ENCODE measurements at regions not wholly inside any gene's neighbourhood (a gene's known extent, or its start where the extent isn't known, plus 50 kb on each side); places are given as distances from the start of the nearest gene placed in this dataset.
"Not testable (repeated sequence)": the region's sequence is repeated elsewhere in the genome, so short reads cannot be mapped to it uniquely, and the experiment has no call there.

GRCh38 chr1:29758781-29759499, 522.6 kb downstream of the PTPRU start:
- no peak for DNase-seq (ENCODE audit: extremely low read depth, low read depth)

GRCh38 chr1:29757866-29758780, 521.8 kb downstream of the PTPRU start:
- DNase-seq (ENCODE audit: extremely low read depth, low read depth) = no peak

DNA sequence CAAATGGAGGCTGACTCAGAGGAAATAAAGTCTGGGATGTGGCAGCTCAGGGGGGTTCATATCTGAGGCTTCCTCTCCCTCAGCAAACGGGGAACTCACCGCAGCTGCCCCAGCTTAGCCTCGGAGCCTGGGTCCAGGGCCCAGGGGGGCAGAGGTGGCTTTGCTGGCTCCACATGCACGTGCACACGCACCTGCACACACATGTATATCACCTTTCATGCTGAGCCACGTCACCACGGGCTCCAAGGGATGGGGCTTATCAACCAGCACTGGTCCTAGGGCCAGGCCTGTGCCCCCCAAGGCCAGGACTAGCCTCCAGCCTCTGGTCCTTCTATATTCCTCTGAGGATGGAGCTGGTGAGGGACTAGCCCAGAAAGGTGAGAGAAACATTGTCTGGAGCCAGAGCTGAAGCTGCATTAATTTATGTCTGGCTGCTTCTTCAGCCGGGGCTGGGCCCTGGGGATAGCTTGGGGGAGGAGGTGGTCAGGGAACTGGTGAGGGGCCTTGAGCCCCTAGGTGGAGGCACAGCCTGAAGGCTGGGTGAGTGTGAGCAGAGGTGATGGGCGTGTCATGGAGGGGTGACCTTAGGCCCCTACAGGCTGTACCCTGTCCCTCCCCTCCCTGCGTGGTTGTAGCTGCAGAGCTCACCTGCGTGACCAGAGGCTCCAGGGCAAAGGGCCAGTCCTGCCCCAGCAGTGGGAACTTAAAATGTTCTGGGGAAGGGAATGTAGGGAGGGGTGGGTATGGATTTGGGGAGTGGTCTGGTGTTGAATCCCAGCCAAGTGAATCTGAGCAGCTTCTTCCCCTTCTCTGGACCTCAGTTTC, 520.8 kb downstream of the PTPRU start:
- DNase-seq (ENCODE audit: extremely low read depth, low read depth) = no peak

DNA sequence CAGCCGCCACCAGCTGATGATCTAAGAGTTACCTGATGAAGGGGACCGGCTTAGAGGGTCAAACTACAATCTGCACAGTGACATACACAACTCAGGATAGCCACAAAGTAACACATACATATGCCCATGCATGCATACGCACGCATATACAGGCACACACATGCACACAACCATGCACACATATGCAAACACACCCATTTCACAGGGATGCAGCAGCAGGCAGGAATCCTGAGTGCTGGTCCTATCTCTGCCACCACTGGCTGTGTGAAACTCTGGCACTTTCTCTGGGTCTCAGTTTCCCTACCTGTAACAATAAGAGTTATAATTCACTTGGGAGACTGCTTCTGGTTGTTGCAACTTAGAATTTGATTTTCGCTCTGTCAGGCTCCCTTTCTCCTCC, 520.2 kb downstream of the PTPRU start:
- DNase-seq (ENCODE audit: extremely low read depth, low read depth) = no peak

DNA sequence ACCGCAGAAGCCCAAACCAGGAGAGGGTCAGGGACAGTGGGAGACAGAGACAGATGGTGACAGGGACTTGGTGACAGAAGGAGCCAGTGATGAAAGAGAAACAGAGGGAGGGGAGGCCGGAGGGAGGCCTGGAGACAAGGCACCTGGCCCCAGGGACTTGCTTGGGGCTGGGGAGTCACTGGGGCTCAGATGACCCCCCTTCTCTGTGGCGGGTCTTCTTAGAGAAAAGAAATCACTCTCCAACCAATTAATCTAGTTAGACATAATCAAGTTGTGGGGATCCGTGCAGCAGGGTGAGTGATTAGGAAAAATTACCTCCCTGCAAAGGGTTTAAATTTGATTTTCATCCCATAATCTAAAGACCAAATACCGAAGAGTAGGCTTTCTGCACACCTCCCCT, 519.8 kb downstream of the PTPRU start:
- no peak for DNase-seq (ENCODE audit: extremely low read depth, low read depth)

DNA sequence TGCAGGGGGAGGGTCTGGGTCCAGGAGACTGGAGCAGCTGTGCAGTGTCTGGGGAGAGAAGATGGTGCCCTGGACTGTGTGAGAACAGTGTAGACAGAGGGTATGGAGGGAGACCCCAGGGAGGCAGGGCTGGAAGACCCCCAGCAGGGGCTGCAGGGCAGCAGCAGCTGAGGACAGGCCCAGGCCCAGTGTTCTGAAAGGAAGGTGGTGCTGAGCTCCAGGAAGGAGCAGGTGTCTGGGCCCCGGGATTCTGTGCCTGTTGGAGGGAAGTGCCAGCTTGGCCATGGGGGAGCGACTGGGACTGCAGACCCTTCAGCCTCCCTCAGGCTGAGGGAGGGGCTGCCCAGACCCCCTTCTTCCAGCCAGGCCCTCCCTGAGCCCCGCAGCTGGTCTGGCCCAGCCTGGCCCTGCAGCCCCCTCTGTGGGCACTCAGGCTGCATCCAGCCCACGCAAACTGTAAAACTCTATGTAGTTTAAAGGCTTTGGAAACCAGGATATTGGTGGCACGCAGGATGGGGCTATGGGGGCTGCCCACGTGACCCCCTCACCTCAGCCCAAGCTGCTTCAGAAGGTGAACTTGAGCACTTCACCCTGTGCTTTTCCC, 519.2 kb downstream of the PTPRU start:
- DNase-seq (ENCODE audit: extremely low read depth, low read depth) = not testable (repeated sequence)

DNA sequence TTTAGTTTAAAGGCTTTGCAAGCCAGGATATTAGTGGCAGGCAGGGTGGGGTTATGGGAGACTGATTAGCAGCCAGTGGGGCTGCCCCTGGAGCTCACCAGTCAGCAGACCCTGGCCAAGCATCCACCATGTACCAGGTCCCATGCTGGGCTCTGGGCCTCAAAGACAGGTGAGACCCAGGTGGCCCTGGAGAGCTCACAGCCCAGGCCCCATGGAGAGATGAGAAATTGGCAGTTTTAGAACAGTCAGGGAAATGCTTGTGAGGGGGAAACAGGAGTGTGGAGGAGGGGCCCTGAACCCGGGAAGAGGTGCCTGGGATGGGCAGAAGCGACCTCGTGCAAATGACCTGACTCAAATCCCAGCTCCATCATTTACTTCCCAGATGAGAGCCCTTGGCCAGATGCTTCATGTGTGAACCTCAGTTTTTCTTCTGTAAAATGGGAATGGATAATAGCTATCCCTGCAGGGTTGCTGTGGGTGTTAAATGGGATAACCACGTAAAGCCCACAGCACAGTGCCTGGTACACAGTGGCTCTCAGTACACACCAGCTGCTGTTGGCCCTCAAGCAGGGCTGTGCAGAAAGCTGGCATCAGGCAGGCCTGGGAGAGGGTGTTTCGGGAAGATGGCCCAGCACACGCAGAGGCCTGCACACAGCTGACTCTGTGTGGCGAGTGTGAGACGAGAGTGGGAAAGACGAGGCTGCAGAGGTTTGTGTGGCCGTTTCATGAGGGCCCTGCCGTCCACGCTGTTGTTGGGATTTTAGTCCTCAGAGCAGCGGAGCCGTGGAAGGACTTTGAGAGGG, 518.5 kb downstream of the PTPRU start:
- DNase-seq (ENCODE audit: extremely low read depth, low read depth) = no peak

- DNase-seq (ENCODE audit: extremely low read depth, low read depth) = no peak
Measured at GRCh38 chr1:29753771-29754572, 517.6 kb downstream of the PTPRU start.

- no peak for DNase-seq (ENCODE audit: extremely low read depth, low read depth)
Measured at GRCh38 chr1:29753244-29753643, 516.9 kb downstream of the PTPRU start.

DNA sequence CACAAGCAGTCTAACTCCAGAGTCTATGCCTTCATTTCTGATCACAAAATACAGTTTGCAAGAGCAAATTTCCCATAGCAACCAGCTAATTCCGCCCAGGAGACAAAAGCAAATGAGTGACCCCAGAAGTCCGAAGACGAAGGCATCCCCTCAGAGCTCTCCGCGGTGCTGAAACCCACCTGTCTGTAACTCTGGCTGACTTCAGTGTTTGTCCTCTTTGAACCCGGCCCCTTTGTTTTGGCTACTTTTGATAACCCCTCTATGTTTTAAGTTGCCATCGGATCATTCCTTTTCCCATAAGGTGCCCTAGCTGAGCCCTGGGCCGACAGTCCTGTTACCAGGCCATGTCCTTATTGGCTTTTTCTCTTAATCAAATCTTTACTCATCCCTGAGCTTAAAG, 515.8 kb downstream of the PTPRU start:
- no peak for DNase-seq (ENCODE audit: extremely low read depth, low read depth)

DNA sequence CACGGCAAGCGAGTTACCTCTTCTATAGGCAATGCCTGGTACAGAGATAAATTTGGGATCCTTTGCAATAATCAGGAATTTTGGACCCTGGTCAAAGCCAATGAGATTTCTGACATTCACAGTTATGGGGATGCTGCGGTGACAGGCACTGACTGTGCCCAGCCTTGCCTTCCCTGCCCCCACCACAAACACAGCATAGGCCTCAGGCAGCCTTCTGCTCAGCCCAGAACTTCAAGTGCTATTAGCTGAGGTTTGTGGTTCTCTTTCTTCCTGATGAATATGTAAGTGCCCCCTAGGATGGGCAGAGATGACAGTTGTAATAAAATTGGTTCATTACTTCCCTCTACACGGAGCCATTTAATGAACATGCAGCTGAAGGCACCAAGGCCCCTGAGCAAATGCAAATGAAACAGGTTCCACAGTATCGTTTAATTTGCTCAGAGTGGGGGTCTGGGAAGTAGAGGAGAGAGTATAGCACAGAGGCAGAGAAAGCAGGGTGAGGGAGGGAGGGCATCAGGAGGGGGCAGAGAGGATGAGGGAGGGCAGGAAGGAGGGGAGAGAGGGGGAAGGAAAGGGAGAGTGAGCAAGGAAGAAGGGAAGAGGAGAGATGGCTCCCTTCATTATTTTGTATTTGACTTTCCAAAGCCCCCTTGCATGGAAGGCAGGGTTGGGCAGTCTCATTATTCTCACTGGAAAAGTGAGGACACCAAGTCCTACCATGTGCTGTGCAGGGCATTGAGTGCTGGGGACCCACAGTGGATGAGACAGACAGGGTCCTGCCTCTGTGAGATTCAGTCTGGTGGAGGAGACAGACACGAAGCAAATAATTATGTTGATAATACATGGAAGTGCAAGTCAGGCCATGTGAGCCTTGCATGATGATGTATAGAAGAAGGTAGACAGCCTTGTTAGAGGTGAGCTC, 513.0 kb downstream of the PTPRU start:
- no peak for DNase-seq (ENCODE audit: extremely low read depth, low read depth)

DNA sequence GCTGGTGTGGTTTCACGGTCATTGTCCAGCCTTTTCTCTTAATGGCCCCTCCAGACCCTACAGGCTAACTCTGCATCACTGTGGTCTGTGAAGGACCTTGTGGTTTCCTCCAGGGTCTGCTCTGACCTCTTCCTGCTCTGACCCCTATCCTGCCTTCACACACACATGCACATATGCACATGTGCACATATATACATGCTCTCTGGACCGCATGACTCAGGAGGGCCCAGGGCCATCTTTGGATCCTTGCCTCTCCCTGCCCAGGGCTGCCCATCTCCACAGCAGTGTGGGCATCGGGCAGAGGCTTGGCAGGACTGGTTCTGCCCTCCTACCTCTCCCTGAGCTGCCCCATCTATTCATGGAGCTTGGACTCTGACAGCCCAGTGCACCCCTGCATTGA, 510.9 kb downstream of the PTPRU start:
- no peak for DNase-seq (ENCODE audit: extremely low read depth, low read depth)

- no peak for DNase-seq (ENCODE audit: extremely low read depth, low read depth)
Measured at GRCh38 chr1:29746076-29746665, 509.8 kb downstream of the PTPRU start.

DNA sequence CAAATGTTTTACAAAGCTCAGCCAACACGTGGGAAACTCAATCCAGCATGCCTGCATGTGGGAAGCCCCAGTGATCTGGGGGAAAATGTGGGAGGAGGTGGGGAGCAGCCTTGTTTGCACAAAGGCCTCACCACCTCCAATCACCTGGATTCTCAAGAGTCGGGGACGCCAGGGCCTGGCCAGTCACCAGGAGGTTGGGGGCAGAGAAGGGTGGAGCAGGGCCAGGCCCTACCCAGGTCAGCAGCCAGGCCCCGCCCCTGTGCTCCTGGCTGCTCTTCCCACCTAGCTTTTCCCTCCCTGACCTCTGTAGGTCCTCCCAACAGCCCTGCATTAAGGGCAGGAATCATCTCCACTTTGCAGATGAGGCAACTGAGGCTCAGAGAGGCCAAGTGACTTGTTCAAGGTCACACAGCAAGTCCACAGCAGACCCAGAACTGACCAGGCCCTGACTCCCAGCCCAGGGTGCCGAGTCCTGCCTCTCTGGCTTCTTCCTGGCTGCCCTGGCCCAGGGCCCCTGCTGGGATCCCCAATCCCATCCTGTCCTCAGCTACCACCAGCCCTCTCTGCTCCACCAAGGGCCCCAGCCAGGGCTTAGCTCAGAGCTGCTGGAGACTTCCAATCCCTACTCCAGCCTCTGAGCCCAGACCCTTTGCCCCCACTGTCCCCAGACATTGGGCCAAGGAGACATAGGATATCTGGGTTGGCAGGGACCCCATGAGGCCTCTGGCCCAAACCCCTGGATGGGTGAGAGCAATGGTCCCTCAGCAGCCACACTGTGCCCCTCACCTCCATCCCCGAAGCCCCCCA, 508.6 kb downstream of the PTPRU start:
- DNase-seq (ENCODE audit: extremely low read depth, low read depth) = no peak

GRCh38 chr1:29743931-29744330, 507.6 kb downstream of the PTPRU start:
- no peak for DNase-seq (ENCODE audit: extremely low read depth, low read depth)

- DNase-seq (ENCODE audit: extremely low read depth, low read depth) = no peak
Measured at GRCh38 chr1:29743264-29743663, 506.9 kb downstream of the PTPRU start.

DNA sequence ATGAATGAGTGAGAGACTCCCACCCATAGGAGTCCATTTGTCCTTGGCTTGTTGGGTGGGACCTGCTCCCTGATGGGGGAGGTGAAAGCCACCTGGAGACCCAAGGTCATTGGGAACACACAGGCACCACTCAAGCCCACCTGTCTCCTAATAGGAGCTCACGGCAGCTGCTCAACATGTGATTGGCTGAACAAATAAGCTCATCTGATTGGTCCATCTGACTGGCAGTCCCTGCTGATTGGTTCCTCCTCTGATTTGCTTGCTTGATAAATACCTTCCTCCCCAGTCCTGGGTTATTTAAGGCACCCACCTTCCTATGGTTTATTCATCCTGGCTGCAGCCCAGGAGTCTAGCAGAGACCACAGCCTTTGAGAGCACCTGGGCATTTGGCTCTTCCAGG, 502.9 kb downstream of the PTPRU start:
- DNase-seq (ENCODE audit: extremely low read depth, low read depth) = no peak

Data from NCI-H460 (cell line).